GM23338 (cell line): ENCODE measurements at regions not wholly inside any gene's neighbourhood (a gene's known extent, or its start where the extent isn't known, plus 50 kb on each side); places are given as distances from the start of the nearest gene placed in this dataset.

Experiments used
- ATAC-seq: fragments of 200-7000 bp; cut with Tn5 transposase; 3 replicates; pipeline ENCODE4 v1.9.1; 2020
- DNase-seq: peaks from one replicate; pipeline ENCODE4 v3.0.0-alpha.2; 2015; ENCODE audit warnings: low spot score
- H2AFZ ChIP-seq: fragments of 200-600 bp; sonication (generic); 2 replicates; pipeline ENCODE4 v1.8.0; 2016; ENCODE audit warnings: antibody characterized with exemption, mild to moderate bottlenecking, moderate library complexity
- H3F3A ChIP-seq: fragments of 200-600 bp; sonication (generic); replicated peaks from 2 replicates; pipeline ENCODE4 v1.8.0; 2017; ENCODE audit warnings: antibody characterized with exemption, mixed run types, low read depth
- H3K27ac ChIP-seq: fragments of 200-600 bp; sonication (generic); 2 replicates; pipeline ENCODE4 v1.6.1; 2016; ENCODE audit warnings: low read depth
- H3K27me3 ChIP-seq: fragments of 200-600 bp; sonication (generic); 2 replicates; pipeline ENCODE4 v1.8.0; 2016; ENCODE audit warnings: mild to moderate bottlenecking, mixed run types, moderate library complexity; ENCODE audit not compliant: insufficient read depth
- H3K36me3 ChIP-seq: fragments of 200-600 bp; sonication (generic); 2 replicates; pipeline ENCODE4 v1.8.0; 2016; ENCODE audit warnings: mild to moderate bottlenecking; ENCODE audit not compliant: insufficient read depth
- H3K4me1 ChIP-seq: fragments of 200-600 bp; sonication (generic); 2 replicates; pipeline ENCODE4 v1.8.0; 2016; ENCODE audit warnings: mild to moderate bottlenecking, moderate library complexity; ENCODE audit not compliant: insufficient read depth
- H3K4me2 ChIP-seq: fragments of 200-600 bp; sonication (generic); 2 replicates; pipeline ENCODE4 v1.7.1; 2017; ENCODE audit warnings: mixed run types
- H3K4me3 ChIP-seq: fragments of 200-600 bp; sonication (generic); 2 replicates; pipeline ENCODE4 v1.6.1; 2016; ENCODE audit warnings: mixed run types
- H3K79me2 ChIP-seq: fragments of 200-600 bp; sonication (generic); replicated peaks from 2 replicates; pipeline ENCODE4 v1.8.0; 2017; ENCODE audit warnings: mild to moderate bottlenecking; ENCODE audit not compliant: insufficient read depth
- H3K9me2 ChIP-seq: fragments of 200-600 bp; sonication (generic); 2 replicates; pipeline ENCODE4 v1.8.0; 2017; ENCODE audit not compliant: insufficient read depth
- H4K20me1 ChIP-seq: fragments of 200-600 bp; sonication (generic); replicated peaks from 2 replicates; pipeline ENCODE4 v1.8.0; 2017; ENCODE audit warnings: mild to moderate bottlenecking; ENCODE audit not compliant: insufficient read depth
- H3K27ac Mint-ChIP-seq: 2 replicates; pipeline ENCODE4 v1.8.0; 2020; ENCODE audit warnings: inconsistent platforms, mild to moderate bottlenecking, moderate library complexity, mixed read lengths
- H3K27me3 Mint-ChIP-seq: 3 replicates; pipeline ENCODE4 v1.8.0; 2022; ENCODE audit warnings: low read depth, mild to moderate bottlenecking, moderate library complexity, mixed read lengths, inconsistent platforms; ENCODE audit not compliant: insufficient read depth, poor library complexity
- H3K36me3 Mint-ChIP-seq: 3 replicates; pipeline ENCODE4 v1.8.0; 2021; ENCODE audit warnings: low read depth, mild to moderate bottlenecking, inconsistent platforms, moderate library complexity, mixed read lengths
- H3K4me1 Mint-ChIP-seq: 3 replicates; pipeline ENCODE4 v1.8.0; 2020; ENCODE audit warnings: mild to moderate bottlenecking, inconsistent platforms, mixed read lengths
- H3K4me3 Mint-ChIP-seq: 3 replicates; pipeline ENCODE4 v1.8.0; 2021; ENCODE audit warnings: moderate library complexity, mild to moderate bottlenecking, inconsistent platforms, mixed read lengths
- H3K9me3 Mint-ChIP-seq: 3 replicates; pipeline ENCODE4 v1.8.0; 2020; ENCODE audit warnings: moderate library complexity, mild to moderate bottlenecking, inconsistent platforms, mixed read lengths
- CREB1 ChIP-seq: fragments of 250-450 bp; sonication (Bioruptor Pico); IDR thresholded peaks from 2 replicates; pipeline ENCODE4 v1.5.0; 2020; ENCODE audit warnings: low read depth, mild to moderate bottlenecking, moderate library complexity
- CTCF ChIP-seq, 2 experiments: fragments of 200-600 bp in 1 of 2; sonication (generic) in 1 of 2; conservative IDR thresholded peaks; 2 replicates each; pipeline versions ENCODE4 v1.5.1 to v1.6.1; 2016 to 2017; ENCODE audit warnings: antibody characterized with exemption in 2 of 2, low read depth in 2 of 2, mild to moderate bottlenecking in 2 of 2, moderate library complexity in 1 of 2
- EZH2 ChIP-seq: fragments of 200-600 bp; sonication (generic); IDR thresholded peaks from one replicate; pipeline ENCODE4 v1.8.0; 2017; ENCODE audit warnings: antibody characterized with exemption, mild to moderate bottlenecking, low read depth; ENCODE audit not compliant: unreplicated experiment
- EZH2phosphoT487 ChIP-seq: fragments of 200-600 bp; sonication (generic); IDR thresholded peaks from one replicate; pipeline ENCODE4 v1.8.1; 2018; ENCODE audit warnings: antibody characterized with exemption; ENCODE audit not compliant: unreplicated experiment
- JUNB ChIP-seq: IDR thresholded peaks from one replicate; pipeline ENCODE4 v1.6.1; 2016; ENCODE audit warnings: antibody characterized with exemption; ENCODE audit not compliant: unreplicated experiment
- POLR2AphosphoS5 ChIP-seq: IDR thresholded peaks from 2 replicates; pipeline ENCODE4 v1.6.1; 2016; ENCODE audit warnings: antibody characterized with exemption, low read depth
- REST ChIP-seq: IDR thresholded peaks from one replicate; pipeline ENCODE4 v1.6.1; 2018; ENCODE audit warnings: antibody characterized with exemption; ENCODE audit not compliant: unreplicated experiment
- STAT1 ChIP-seq: IDR thresholded peaks from one replicate; pipeline ENCODE4 v1.6.1; 2016; ENCODE audit warnings: antibody characterized with exemption; ENCODE audit not compliant: unreplicated experiment
- ZNF114 ChIP-seq: fragments of 250-450 bp; sonication (Bioruptor Pico); IDR thresholded peaks from 2 replicates; pipeline ENCODE4 v1.5.0; 2020; ENCODE audit warnings: mild to moderate bottlenecking, moderate library complexity
- ZNF331 ChIP-seq: fragments of 250-450 bp; sonication (Bioruptor Pico); IDR thresholded peaks from 2 replicates; pipeline ENCODE4 v1.5.0; 2020; ENCODE audit warnings: low read depth, mild to moderate bottlenecking, moderate library complexity
- ZNF462 ChIP-seq: fragments of 250-450 bp; sonication (Bioruptor Pico); IDR thresholded peaks from 2 replicates; pipeline ENCODE4 v1.5.0; 2020; ENCODE audit warnings: mild to moderate bottlenecking, moderate library complexity

- H3F3A ChIP-seq: no peaks in the 10 kb centered on the region
- no peak overlapping the region for H3K4me3 ChIP-seq
- no peaks in the 10 kb centered on the region for H3K27me3 ChIP-seq
- H3K27ac ChIP-seq: no peak overlapping the region
- Mint-ChIP-seq H3K36me3 (no peaks in the 10 kb centered on the region), H3K27me3 (no peaks in the 10 kb centered on the region), H3K4me1 (peaks cover 10% of the 10 kb centered on the region), H3K27ac (no peak overlapping the region), H3K4me3 (no peak overlapping the region), H3K9me3 (no peaks in the 10 kb centered on the region)
- peaks cover 21% of the 10 kb centered on the region for H3K9me2 ChIP-seq
- peaks cover 10% of the 10 kb centered on the region; the same call in 1 of the 2 replicates for H3K4me1 ChIP-seq
- no peaks in the 10 kb centered on the region for H3K36me3 ChIP-seq
- H3K79me2 ChIP-seq: no peaks in the 10 kb centered on the region
- no peak overlapping the region for H3K4me2 ChIP-seq
- no peaks in the 10 kb centered on the region for H4K20me1 ChIP-seq
- H2AFZ ChIP-seq: no peak overlapping the region
- DNase-seq (no peak), ATAC-seq (no peak)
- no peak for TF ChIP-seq ZNF114 (CRISPR knock-in tag)
- TF ChIP-seq REST: no peak
- TF ChIP-seq STAT1: no peak
Measured at GRCh38 chr1:69441496-69441895, 126.2 kb upstream of the LRRC7 start.

GRCh38 chr1:69451196-69451595 lies 116.5 kb upstream of the LRRC7 start:
- peaks cover 16% of the 10 kb centered on the region; the same call in 2 of the 3 replicates for H3K4me1 Mint-ChIP-seq
- peak overlapping the region; percentile 71; the same call in 1 of the 2 replicates for H3K27ac Mint-ChIP-seq
- H3K4me3 Mint-ChIP-seq: no peak overlapping the region
- DNase-seq: peak; percentile 12
- H3K36me3 Mint-ChIP-seq: peaks cover 3% of the 10 kb centered on the region; the same call in 1 of the 3 replicates
- Histone ChIP-seq H3K27ac (no peak overlapping the region), H3K9me2 (no peaks in the 10 kb centered on the region), H3K4me1 (peaks cover 13% of the 10 kb centered on the region), H3F3A (no peaks in the 10 kb centered on the region), H3K4me3 (no peak overlapping the region), H3K79me2 (no peaks in the 10 kb centered on the region), H3K4me2 (no peak overlapping the region), H4K20me1 (no peaks in the 10 kb centered on the region), H3K27me3 (no peaks in the 10 kb centered on the region), H3K36me3 (no peaks in the 10 kb centered on the region), H2AFZ (no peak overlapping the region)
- ATAC-seq: peak; percentile 91
- H3K9me3 Mint-ChIP-seq: peaks cover 8% of the 10 kb centered on the region; the same call in 2 of the 3 replicates
- no peaks in the 10 kb centered on the region for H3K27me3 Mint-ChIP-seq
- no peak for TF ChIP-seq EZH2phosphoT487
- TF ChIP-seq ZNF114 (CRISPR knock-in tag): no peak
- no peak for TF ChIP-seq ZNF331
- TF ChIP-seq EZH2: no peak
- no peak for TF ChIP-seq CTCF (conservative IDR thresholded peaks at IDR 0.05; ENCODE audit: low read depth in 2 of 2)
- no peak for TF ChIP-seq CREB1
- no peak for TF ChIP-seq ZNF462 (CRISPR knock-in tag)
- no peak for TF ChIP-seq STAT1
- TF ChIP-seq JUNB: no peak
- TF ChIP-seq POLR2AphosphoS5: no peak
